Neural crest cell (in vitro differentiated cells): ENCODE measurements at regions not wholly inside any gene's neighbourhood (a gene's known extent, or its start where the extent isn't known, plus 50 kb on each side); places are given as distances from the start of the nearest gene placed in this dataset.

Experiments used
- DNase-seq: peaks from one replicate; pipeline ENCODE4 v3.0.0; 2021; ENCODE audit warnings: low read depth, mixed read lengths, low spot score
- H3K27ac Mint-ChIP-seq: one replicate; pipeline ENCODE4 v1.8.0; 2021; ENCODE audit warnings: mild to moderate bottlenecking, mixed read lengths; ENCODE audit not compliant: unreplicated experiment
- H3K27me3 Mint-ChIP-seq: 2 replicates; pipeline ENCODE4 v1.8.0; 2021; ENCODE audit warnings: low read depth, mild to moderate bottlenecking, mixed read lengths
- H3K36me3 Mint-ChIP-seq: 2 replicates; pipeline ENCODE4 v1.8.0; 2021; ENCODE audit warnings: low read depth, mild to moderate bottlenecking, mixed read lengths
- H3K4me1 Mint-ChIP-seq: 2 replicates; pipeline ENCODE4 v1.8.0; 2021; ENCODE audit warnings: mixed read lengths
- H3K4me3 Mint-ChIP-seq: one replicate; pipeline ENCODE4 v1.8.0; 2021; ENCODE audit warnings: mild to moderate bottlenecking, mixed read lengths
- H3K9me3 Mint-ChIP-seq: 2 replicates; pipeline ENCODE4 v1.8.0; 2021; ENCODE audit warnings: mixed read lengths
- CTCF ChIP-seq: fragments of 200-600 bp; sonication (generic); conservative IDR thresholded peaks from 2 replicates; pipeline ENCODE4 v1.5.0; 2021; ENCODE audit warnings: antibody characterized with exemption, mild to moderate bottlenecking

DNA sequence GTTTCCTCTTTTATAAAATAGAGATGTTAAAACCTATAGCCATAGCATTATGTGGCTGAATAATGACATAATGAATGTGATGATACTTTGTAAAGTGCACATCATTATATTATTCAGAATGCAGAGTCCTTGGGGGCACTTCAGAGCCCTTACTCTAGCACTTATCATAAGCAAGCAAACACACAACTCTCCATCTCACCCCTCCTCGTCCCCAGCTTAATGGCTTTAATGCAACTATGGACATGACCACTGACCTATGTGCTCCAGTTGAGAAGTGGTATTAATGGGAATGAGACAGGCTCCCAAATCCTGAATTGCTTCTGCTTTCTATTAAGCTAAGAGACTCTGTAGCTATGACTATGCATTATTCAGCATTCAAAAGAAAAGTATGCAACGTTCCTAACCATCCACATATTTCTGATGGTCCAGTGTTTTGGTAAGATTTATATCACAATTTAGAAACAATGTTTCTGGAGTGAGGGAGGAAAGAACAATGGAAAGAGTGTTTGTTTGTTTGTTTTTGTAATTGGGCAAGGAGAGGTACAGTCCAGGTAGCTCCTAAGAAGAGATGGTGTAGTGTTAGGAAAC, 194.0 kb upstream of the PLXNA2 start:
- no peak for DNase-seq
- peaks cover 11% of the 10 kb centered on the region for H3K9me3 Mint-ChIP-seq
- TF ChIP-seq CTCF, result no peak
- H3K4me3 Mint-ChIP-seq, result no peak overlapping the region
- H3K4me1 Mint-ChIP-seq, result no peaks in the 10 kb centered on the region
- H3K36me3 Mint-ChIP-seq, result peaks cover 5% of the 10 kb centered on the region
- no peaks in the 10 kb centered on the region for H3K27me3 Mint-ChIP-seq
- H3K27ac Mint-ChIP-seq, result no peak overlapping the region

- no peak for DNase-seq
- TF ChIP-seq CTCF, result no peak
- Mint-ChIP-seq H3K9me3 (peaks cover 14% of the 10 kb centered on the region), H3K27ac (no peak overlapping the region), H3K36me3 (peaks cover 5% of the 10 kb centered on the region), H3K4me1 (no peaks in the 10 kb centered on the region), H3K4me3 (no peak overlapping the region), H3K27me3 (no peaks in the 10 kb centered on the region)
Measured at GRCh38 chr1:208445758-208446203, 201.6 kb upstream of the PLXNA2 start.

GRCh38 chr1:208446271-208446691, 202.1 kb upstream of the PLXNA2 start:
- peaks cover 9% of the 10 kb centered on the region for H3K9me3 Mint-ChIP-seq
- H3K4me3 Mint-ChIP-seq, result no peak overlapping the region

DNA sequence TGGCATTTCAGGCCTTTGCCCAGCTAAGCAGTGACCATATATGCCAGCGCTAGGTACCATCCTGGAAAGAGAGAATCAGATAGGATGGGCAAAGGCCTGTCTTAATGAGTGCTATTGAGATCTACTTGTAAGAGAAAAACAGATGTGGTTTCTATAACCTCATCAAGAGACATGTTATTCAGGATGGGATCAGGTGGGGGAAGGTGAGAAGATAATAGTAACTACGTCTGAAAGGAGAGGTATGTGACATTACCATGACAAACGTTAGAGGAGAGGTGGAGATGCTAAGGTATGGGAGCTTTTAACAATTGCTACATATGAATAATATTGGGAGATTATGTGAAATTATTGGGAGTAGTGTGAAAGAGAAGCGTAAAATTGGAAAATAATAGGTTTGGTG, 204.2 kb upstream of the PLXNA2 start:
- no peak for DNase-seq
- Mint-ChIP-seq H3K9me3 (peaks cover 3% of the 10 kb centered on the region), H3K36me3 (no peaks in the 10 kb centered on the region), H3K4me1 (no peaks in the 10 kb centered on the region), H3K27ac (no peak overlapping the region), H3K4me3 (no peak overlapping the region), H3K27me3 (no peaks in the 10 kb centered on the region)
- TF ChIP-seq CTCF, result no peak

More at GRCh38 chr1:208446271-208446691, 202.1 kb upstream of the PLXNA2 start:
- TF ChIP-seq CTCF, result no peak
- Mint-ChIP-seq H3K27ac (peak overlapping the region; percentile 4), H3K27me3 (no peaks in the 10 kb centered on the region), H3K36me3 (peaks cover 5% of the 10 kb centered on the region), H3K4me1 (no peaks in the 10 kb centered on the region)
- no peak for DNase-seq

GRCh38 chr1:208449951-208450350, 205.8 kb upstream of the PLXNA2 start:
- H3K27ac Mint-ChIP-seq, result no peak overlapping the region
- no peak for TF ChIP-seq CTCF
- H3K36me3 Mint-ChIP-seq, result no peaks in the 10 kb centered on the region
- H3K4me3 Mint-ChIP-seq, result no peak overlapping the region
- H3K27me3 Mint-ChIP-seq, result no peaks in the 10 kb centered on the region
- H3K4me1 Mint-ChIP-seq, result no peaks in the 10 kb centered on the region
- no peaks in the 10 kb centered on the region for H3K9me3 Mint-ChIP-seq
- no peak for DNase-seq

DNA sequence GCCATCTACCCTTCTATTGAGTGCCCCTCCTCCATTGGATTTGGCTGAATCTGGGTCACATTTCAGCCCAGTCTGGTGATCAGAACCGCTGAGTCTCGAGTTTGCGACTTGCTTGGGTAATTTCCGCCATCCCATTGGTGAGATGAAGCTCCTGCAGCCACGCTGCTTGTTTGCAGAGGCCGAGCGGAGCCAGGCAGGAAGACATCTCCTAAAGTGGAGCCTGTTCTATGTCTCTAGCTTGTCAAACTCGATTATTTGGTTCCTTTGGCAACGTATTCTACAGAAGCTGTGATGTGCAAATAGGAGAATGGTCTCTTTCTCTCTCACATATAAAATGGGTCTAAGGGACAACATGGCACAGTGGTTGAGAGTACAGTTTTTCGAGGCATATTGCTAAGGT, 206.8 kb upstream of the PLXNA2 start:
- no peak for DNase-seq
- H3K27me3 Mint-ChIP-seq, result no peaks in the 10 kb centered on the region
- no peaks in the 10 kb centered on the region for H3K4me1 Mint-ChIP-seq
- no peak for TF ChIP-seq CTCF
- no peaks in the 10 kb centered on the region for H3K36me3 Mint-ChIP-seq
- no peak overlapping the region for H3K27ac Mint-ChIP-seq
- no peaks in the 10 kb centered on the region for H3K9me3 Mint-ChIP-seq
- H3K4me3 Mint-ChIP-seq, result no peak overlapping the region
